ENCODE measurements at regions not wholly inside any gene's neighbourhood (a gene's known extent, or its start where the extent isn't known, plus 50 kb on each side); places are given as distances from the start of the nearest gene placed in this dataset.
"Not testable (repeated sequence)": the region's sequence is repeated elsewhere in the genome, so short reads cannot be mapped to it uniquely, and the experiment has no call there.

DNA sequence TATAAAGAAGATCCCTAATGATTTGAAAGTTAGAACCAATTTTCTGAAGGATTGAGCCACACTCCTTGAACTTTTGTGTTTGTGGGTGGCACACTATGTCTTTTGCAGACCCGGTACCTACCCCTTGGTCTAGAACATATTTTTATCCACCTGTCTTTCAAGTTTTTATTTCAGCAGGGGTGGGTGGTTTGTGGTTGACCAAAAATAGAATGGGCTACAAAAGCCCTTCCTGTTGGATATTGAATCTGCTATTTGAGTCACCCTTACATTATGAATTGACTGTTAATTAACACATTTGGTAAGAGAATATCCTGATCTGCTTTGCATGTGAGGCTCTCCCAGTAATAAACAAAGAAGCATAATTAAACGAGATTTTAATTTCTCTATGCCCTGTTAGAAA is 401.2 kb downstream of the POTEH start:
- not testable (repeated sequence) for H3K27me3 Mint-ChIP-seq, DNase-seq, H3K27ac Mint-ChIP-seq, ATAC-seq, H3K4me3 Mint-ChIP-seq, H3K4me1 Mint-ChIP-seq, H3K9me3 Mint-ChIP-seq

DNA sequence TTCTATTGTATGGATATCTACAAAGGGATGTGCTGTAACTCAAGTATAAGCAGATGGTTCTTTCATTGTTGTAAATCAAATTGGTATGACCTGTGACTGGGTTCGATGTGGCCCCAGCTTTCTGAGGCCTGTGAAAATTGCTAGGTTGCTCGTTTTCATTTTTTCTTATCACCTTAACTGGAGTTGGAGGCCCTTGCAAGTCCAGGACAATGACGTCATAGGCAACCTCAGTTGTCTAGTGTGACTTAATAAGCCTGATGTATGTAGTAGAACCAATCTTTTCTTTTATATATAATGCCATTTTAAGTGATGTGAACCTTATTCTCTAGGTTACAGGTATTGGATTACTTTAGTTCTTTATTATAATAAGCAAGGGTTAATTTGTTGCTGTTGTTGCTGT is 415.3 kb downstream of the POTEH start:
- H3K9me3 Mint-ChIP-seq, H3K27me3 Mint-ChIP-seq: not testable (repeated sequence)

DNA sequence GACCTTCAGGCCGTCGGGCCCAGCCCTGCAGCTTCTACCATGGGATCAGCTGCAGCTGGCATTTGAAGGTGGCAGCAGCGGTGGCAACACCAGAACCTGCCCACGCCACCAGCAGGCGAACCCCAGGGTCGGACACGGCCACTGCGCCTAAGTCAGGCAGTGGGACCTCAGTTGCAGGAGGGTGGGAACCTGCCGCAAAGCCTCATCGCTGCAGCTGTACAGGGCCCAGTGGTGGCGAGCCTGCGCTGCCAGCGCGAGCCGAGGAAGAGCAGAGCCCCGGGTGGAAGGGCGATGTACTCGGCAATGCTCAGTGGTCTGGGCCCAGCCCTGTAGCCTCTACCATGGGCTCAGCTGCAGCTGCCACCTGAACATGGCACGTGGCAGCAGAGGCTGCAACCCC is 441.6 kb downstream of the POTEH start:
- H3K27me3 Mint-ChIP-seq, H3K9me3 Mint-ChIP-seq, H3K4me1 Mint-ChIP-seq, H3K4me3 Mint-ChIP-seq, ATAC-seq, DNase-seq, H3K27ac Mint-ChIP-seq: not testable (repeated sequence)

More for the DNA sequence above, 415.3 kb downstream of the POTEH start:
- not testable (repeated sequence) for H3K4me1 Mint-ChIP-seq, H3K27ac Mint-ChIP-seq, H3K4me3 Mint-ChIP-seq, DNase-seq, ATAC-seq

DNA sequence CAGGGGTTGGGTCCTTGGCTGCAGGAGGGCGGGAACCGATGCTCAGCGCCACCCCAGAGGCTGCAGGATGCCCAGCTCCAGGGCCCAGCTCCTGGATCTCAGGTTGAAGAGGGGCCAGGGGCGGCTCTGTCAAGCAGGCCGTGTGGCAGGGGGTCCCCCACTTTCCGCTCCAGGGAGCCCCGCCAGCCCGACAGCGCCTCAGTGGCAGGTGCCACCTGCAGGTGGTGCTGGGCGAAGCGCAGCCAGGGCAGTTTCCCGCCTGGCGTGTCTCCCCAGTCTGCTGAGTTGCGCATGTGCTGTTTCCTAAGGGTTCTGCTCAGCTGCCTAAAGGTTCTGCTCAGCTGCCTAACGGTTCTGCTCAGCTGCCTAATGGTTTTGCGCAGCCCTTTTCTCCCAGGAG is 442.1 kb downstream of the POTEH start:
- no peaks in the 10 kb centered on the region for H3K4me1 Mint-ChIP-seq
- ATAC-seq (no peak), DNase-seq (no peak)
- H3K4me3 Mint-ChIP-seq: no peak overlapping the region
- H3K27ac Mint-ChIP-seq: no peak overlapping the region
- H3K27me3 Mint-ChIP-seq: no peaks in the 10 kb centered on the region
- no peaks in the 10 kb centered on the region for H3K9me3 Mint-ChIP-seq

DNA sequence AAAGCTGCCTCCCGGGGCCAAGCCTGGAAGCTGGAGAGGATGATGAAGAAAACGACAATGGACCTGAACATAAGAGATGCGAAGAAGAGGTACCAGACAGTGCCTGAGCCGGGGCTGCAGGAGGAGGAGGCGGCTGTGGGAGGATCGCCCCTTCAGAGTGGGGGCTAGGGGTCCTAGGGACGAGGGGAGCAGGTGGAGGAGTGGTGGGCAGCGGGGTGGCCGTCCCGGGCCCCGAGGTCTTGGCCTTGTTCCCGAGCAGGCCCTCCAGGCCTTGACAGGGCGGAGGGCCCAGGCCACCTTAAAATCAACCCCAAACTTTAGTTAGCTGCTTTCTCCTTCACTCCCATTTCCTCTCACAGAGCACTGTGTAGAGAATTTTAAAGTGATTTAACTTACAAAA is 442.8 kb downstream of the POTEH start:
- H3K27me3 Mint-ChIP-seq, DNase-seq, H3K9me3 Mint-ChIP-seq, H3K4me1 Mint-ChIP-seq, H3K4me3 Mint-ChIP-seq, ATAC-seq: not testable (repeated sequence)
- H3K27ac Mint-ChIP-seq: peak overlapping the region in 1 of 2 donors; percentile 48

DNA sequence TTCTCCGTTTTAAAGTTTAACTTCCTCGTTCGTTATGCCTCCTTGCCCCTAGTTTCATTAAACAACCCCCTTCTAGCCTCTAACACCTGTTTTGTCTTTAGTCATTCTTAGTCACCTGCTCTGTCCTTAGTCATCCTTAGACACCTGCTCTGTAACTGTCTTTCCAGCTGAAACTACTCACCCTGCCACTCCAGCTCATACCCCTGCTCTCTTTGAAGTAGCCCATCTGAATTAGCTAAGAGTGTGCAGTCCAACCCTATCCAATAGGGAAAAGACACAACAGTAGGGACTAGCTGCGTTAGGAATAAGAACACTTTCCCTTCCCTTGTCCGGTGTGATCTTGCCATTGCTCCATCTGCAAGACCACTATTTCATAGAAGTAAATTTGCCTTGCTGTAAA is 446.5 kb downstream of the CCT8L2 start:
- H3K9me3 Mint-ChIP-seq, DNase-seq, H3K4me3 Mint-ChIP-seq, H3K4me1 Mint-ChIP-seq, H3K27me3 Mint-ChIP-seq, H3K27ac Mint-ChIP-seq, ATAC-seq: not testable (repeated sequence)

DNA sequence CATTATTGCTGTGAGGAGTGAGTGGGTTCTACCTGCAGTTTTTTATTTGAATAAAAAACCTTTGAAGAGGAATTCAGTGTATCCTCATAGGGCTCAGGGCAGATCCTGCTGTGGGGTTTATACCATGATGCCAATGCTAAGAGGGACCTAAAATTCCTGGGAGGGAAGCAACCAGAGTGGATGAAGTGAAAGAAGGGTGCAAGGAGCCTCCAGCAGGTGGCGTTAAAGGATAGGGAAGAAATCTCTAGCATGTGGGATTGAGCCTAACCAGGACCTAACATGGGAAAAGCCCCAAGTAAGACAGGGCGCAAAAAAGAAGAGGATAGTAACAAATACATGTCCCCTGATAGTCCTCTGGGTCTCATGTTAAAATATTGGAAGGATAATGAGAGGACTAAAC is 445.7 kb downstream of the CCT8L2 start:
- not testable (repeated sequence) for H3K4me3 Mint-ChIP-seq, ATAC-seq, H3K27me3 Mint-ChIP-seq, H3K4me1 Mint-ChIP-seq, H3K9me3 Mint-ChIP-seq, H3K27ac Mint-ChIP-seq
- peak in 1 of 2 donors; percentile 1 for DNase-seq

DNA sequence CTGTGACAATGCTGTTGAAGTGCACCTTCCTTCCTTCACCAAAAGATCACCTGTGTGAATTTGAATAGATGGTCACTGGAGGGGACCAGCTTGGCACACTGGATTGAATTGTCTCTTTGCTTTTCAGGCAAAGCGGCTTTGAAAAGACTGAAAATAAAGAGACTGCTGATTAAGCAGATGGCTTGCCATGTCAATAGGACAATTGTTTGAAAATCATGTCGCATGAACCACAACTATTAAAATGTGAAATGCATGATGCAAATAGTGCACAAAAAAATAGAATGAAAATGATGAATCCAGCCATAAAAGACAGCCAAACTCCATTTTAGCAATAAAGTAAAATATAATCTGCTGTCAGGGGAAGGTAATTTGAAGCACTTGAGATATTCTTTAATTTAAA is 415.3 kb downstream of the CCT8L2 start:
- not testable (repeated sequence) for H3K4me3 Mint-ChIP-seq, ATAC-seq, H3K4me1 Mint-ChIP-seq, DNase-seq, H3K27ac Mint-ChIP-seq, H3K27me3 Mint-ChIP-seq, H3K9me3 Mint-ChIP-seq

DNA sequence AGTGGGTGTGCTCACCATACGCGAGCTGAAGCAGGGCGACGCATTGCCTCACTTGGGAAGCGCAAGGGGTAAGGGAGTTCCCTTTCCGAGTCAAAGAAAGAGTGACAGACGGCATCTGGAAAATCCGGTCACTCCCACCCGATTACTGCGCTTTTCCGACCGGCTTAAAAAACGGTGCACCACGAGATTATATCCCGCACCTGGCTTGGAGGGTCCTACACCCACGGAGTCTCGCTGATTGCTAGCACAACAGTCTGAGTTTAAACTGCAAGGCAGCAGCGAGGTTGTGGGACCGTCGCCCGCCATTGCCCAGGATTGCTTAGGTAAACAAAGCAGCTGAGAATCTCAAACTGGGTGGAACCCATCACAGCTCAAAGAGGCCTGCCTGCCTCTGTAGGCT is 408.7 kb downstream of the CCT8L2 start:
- H3K27ac Mint-ChIP-seq, H3K9me3 Mint-ChIP-seq, H3K27me3 Mint-ChIP-seq, H3K4me1 Mint-ChIP-seq, ATAC-seq, H3K4me3 Mint-ChIP-seq, DNase-seq: not testable (repeated sequence)
